Tibial nerve (tissue), 4 donors: ENCODE measurements at regions not wholly inside any gene's neighbourhood (a gene's known extent, or its start where the extent isn't known, plus 50 kb on each side); places are given as distances from the start of the nearest gene placed in this dataset.
A peak's percentile ranks its signal among the peaks of the same experiment; 100 is the strongest.

Source experiments
- DNase-seq, 2 donors: peaks; one replicate each; pipeline ENCODE4 v3.0.0-alpha.2; 2019; ENCODE audit warnings: low spot score in 2 of 2
- H3K27ac ChIP-seq, 4 donors: fragments of 200-600 bp; sonication (generic) in 3 of 4; one replicate each; pipeline ENCODE4 v1.5.1; 2017 to 2019; ENCODE audit warnings: mild to moderate bottlenecking in 1 of 4
- H3K27me3 ChIP-seq, 2 donors: fragments of 200-600 bp; sonication (generic) in 1 of 2; one replicate each; pipeline versions ENCODE4 v1.5.1 to v1.6.0; 2017 to 2019
- H3K36me3 ChIP-seq, 3 donors: fragments of 200-600 bp; sonication (generic); one replicate each; pipeline ENCODE4 v1.5.1; 2018 to 2019
- H3K4me1 ChIP-seq, 4 donors: fragments of 200-600 bp; sonication (generic) in 3 of 4; one replicate each; pipeline ENCODE4 v1.5.1; 2017 to 2019
- H3K4me3 ChIP-seq, 4 donors: fragments of 200-600 bp; sonication (generic) in 3 of 4; one replicate each; pipeline ENCODE4 v1.5.1; 2017 to 2019; ENCODE audit warnings: mild to moderate bottlenecking in 1 of 4, moderate library complexity in 1 of 4
- H3K9me3 ChIP-seq, 4 donors: fragments of 200-600 bp; sonication (generic) in 3 of 4; one replicate each; pipeline ENCODE4 v1.5.1; 2017 to 2019
- EP300 ChIP-seq, 2 donors: sonication (generic); formaldehyde crosslinking; IDR thresholded peaks; one replicate each; pipeline ENCODE4 v1.6.1; 2017; ENCODE audit warnings: antibody characterized with exemption in 2 of 2, mild to moderate bottlenecking in 1 of 2
- POLR2A ChIP-seq, 2 donors: fragments of 450-650 bp; IDR thresholded peaks; one replicate each; pipeline ENCODE4 v1.6.1; 2017; ENCODE audit warnings: antibody characterized with exemption in 2 of 2, mild to moderate bottlenecking in 2 of 2, moderate library complexity in 2 of 2
- WGBS, 2 donors: methylation state at CpG; one replicate each; pipeline ENCODE4 v1.1.5; 2018; 5-methylcytosine and 5-hydroxymethylcytosine counted together
- TF ChIP-seq, protein P1 (sequence below), 5 experiments: fragments of 200-600 bp in 3 of 5; fragments of 450-650 bp in 2 of 5; sonication (generic) in 3 of 5; IDR thresholded peaks; one replicate each; pipeline ENCODE4 v1.5.1; 2016 to 2019; ENCODE audit warnings: antibody characterized with exemption in 5 of 5, mild to moderate bottlenecking in 3 of 5, moderate library complexity in 2 of 5

DNA sequence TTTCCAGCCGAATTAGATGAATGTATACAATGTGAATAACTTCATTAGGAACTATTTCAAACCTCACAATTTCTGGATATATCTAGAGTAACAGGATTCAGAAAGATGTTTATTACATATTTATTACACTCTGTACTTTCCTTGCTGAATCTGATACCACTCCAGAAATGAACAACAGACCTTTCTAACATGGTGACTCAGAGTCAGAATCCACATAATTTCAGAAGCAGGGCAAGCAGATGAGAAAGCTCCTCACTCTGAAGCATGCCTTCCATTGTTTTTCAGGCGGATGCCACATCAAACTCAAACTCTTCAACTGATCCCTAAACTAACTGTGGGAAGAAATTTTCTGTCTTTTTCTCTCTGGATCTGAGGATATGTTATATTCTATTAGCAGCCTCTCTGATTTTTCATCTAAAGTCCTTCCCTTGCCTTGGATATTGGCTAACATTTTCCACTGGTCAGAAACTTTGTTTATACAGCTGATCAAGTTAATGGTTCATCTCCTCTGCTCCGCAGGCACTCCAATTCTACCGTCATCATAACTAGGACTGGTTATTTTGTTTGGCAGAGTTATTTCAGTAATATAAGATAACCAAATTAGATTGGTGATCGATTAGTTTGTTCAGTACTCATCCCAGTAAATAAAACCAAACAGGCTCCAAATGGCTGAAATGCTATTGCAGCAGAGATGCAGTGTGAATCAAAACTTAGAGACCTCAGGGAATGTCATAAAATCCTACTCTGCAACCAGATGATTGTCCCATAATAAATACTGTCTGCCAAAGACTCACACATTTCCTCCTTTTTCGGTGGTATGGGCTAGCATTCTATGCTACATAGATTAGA is 556.0 kb downstream of the EBF1 start:
- Histone ChIP-seq H3K27me3 (no peaks in the 10 kb centered on the region), H3K4me3 (no peak overlapping the region), H3K27ac (peak overlapping the region in 2 of 4 donors; percentile 69 to 75), H3K4me1 (peaks cover 0 to 8% (median 0%) of the 10 kb centered on the region in 4 donors), H3K36me3 (no peaks in the 10 kb centered on the region), H3K9me3 (peaks cover 0 to 5% (median 0%) of the 10 kb centered on the region in 4 donors)
- peak in 1 of 2 donors; percentile 79 for TF ChIP-seq EP300 (IDR thresholded peaks at IDR 0.05)
- no peak for TF ChIP-seq POLR2A (IDR thresholded peaks at IDR 0.05)
- TF ChIP-seq, protein P1, sequence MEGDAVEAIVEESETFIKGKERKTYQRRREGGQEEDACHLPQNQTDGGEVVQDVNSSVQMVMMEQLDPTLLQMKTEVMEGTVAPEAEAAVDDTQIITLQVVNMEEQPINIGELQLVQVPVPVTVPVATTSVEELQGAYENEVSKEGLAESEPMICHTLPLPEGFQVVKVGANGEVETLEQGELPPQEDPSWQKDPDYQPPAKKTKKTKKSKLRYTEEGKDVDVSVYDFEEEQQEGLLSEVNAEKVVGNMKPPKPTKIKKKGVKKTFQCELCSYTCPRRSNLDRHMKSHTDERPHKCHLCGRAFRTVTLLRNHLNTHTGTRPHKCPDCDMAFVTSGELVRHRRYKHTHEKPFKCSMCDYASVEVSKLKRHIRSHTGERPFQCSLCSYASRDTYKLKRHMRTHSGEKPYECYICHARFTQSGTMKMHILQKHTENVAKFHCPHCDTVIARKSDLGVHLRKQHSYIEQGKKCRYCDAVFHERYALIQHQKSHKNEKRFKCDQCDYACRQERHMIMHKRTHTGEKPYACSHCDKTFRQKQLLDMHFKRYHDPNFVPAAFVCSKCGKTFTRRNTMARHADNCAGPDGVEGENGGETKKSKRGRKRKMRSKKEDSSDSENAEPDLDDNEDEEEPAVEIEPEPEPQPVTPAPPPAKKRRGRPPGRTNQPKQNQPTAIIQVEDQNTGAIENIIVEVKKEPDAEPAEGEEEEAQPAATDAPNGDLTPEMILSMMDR (IDR thresholded peaks at IDR 0.05) = no peak
- DNase-seq = peak in 1 of 2 donors; percentile 34
- WGBS, 2 donors = 54 to 58% methylated on average over 6 of the region's 6 CpGs

- H3K36me3 ChIP-seq = no peaks in the 10 kb centered on the region
- no peaks in the 10 kb centered on the region for H3K27me3 ChIP-seq
- TF ChIP-seq POLR2A (IDR thresholded peaks at IDR 0.05) (no peak), EP300 (IDR thresholded peaks at IDR 0.05) (no peak)
- TF ChIP-seq, protein P1 (IDR thresholded peaks at IDR 0.05) = no peak
- H3K9me3 ChIP-seq = no peaks in the 10 kb centered on the region
- no peak for DNase-seq
- no peak overlapping the region for H3K27ac ChIP-seq
- WGBS, 2 donors = 64 to 66% methylated on average over 9 of the region's 9 CpGs
- no peak overlapping the region for H3K4me3 ChIP-seq
- peaks cover 0 to 8% (median 0%) of the 10 kb centered on the region in 4 donors for H3K4me1 ChIP-seq
Observed at GRCh38 chr5:158541536-158542297, 558.0 kb downstream of the EBF1 start.

GRCh38 chr5:158538506-158539074 is 561.1 kb downstream of the EBF1 start:
- no peaks in the 10 kb centered on the region for H3K36me3 ChIP-seq
- no peaks in the 10 kb centered on the region for H3K9me3 ChIP-seq
- no peak for DNase-seq
- no peak overlapping the region for H3K4me3 ChIP-seq
- H3K4me1 ChIP-seq = no peaks in the 10 kb centered on the region
- TF ChIP-seq EP300 (IDR thresholded peaks at IDR 0.05) (no peak), POLR2A (IDR thresholded peaks at IDR 0.05) (no peak)
- TF ChIP-seq, protein P1 (IDR thresholded peaks at IDR 0.05) = no peak
- H3K27me3 ChIP-seq = no peaks in the 10 kb centered on the region
- 55 to 57% methylated on average over 7 of the region's 7 CpGs for WGBS, 2 donors
- H3K27ac ChIP-seq = no peak overlapping the region

- DNase-seq = no peak
- Histone ChIP-seq H3K27me3 (no peaks in the 10 kb centered on the region), H3K4me3 (no peak overlapping the region), H3K27ac (no peak overlapping the region), H3K9me3 (no peaks in the 10 kb centered on the region), H3K4me1 (no peaks in the 10 kb centered on the region), H3K36me3 (no peaks in the 10 kb centered on the region)
- 93 to 94% methylated on average over 2 of the region's 2 CpGs for WGBS, 2 donors
- TF ChIP-seq EP300 (IDR thresholded peaks at IDR 0.05) (no peak), POLR2A (IDR thresholded peaks at IDR 0.05) (no peak)
- TF ChIP-seq, protein P1 (IDR thresholded peaks at IDR 0.05) = no peak
Observed at GRCh38 chr5:158537366-158537765, 562.4 kb downstream of the EBF1 start.
